ENCODE measurements at regions not wholly inside any gene's neighbourhood (a gene's known extent, or its start where the extent isn't known, plus 50 kb on each side); places are given as distances from the start of the nearest gene placed in this dataset.

DNA sequence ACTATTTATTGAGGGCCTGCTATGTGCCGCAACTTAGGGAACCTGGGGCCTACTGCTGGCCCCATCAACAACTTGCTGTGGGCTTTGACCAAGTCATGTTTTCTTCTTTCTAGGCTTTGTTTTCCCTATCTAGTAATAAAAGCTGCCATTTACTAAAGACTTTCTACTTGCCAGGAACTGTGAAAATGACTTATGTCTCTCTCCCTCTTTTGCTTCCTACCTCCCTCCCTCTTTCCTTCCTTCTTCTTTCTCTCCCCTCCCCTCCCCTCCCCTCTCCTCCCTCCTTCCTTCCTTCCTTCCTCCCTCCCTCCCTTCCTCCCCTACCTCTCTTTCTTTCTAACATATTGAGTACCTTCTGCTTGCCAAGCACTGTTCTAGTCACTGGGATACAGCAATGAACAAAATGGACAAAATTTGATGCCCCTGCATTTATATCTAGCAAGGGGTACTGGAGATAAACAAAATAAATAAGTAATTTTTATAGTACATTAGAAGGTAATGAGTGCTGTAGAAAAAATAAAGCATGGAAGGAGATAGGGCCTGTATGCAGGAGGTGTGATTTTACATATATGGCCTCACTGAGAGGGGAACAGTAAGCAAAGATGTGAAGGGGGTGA, 170.3 kb upstream of the USP24 start:
- peaks cover 3% of the 10 kb centered on the region; the same call in 1 of the 2 replicates for H3K27me3 ChIP-seq (ENCODE audit: low read depth, low read length)
- no peak overlapping the region for H2AFZ ChIP-seq (ENCODE audit: low read depth, low read length)
- no peaks in the 10 kb centered on the region for H3K79me2 ChIP-seq (ENCODE audit: low read length)
- TF ChIP-seq EZH2phosphoT487 (IDR thresholded peaks at IDR 0.05; ENCODE audit: low read depth) (no peak), CTCF (IDR thresholded peaks at IDR 0.05; ENCODE audit: low read depth, low read length) (no peak)
- no peak overlapping the region for H3K27ac ChIP-seq (ENCODE audit: low read length)
- H3K9ac ChIP-seq (ENCODE audit: low read length) = no peak overlapping the region
- no peak overlapping the region for H3K4me3 ChIP-seq (ENCODE audit: low read length)
- H3K4me2 ChIP-seq (ENCODE audit: low read length) = no peak overlapping the region
- H3K36me3 ChIP-seq (replicated peaks; ENCODE audit: low read depth, low read length) = no peaks in the 10 kb centered on the region
- H3K9me3 ChIP-seq (ENCODE audit: insufficient read depth, low read length) = no peaks in the 10 kb centered on the region
- H3K4me1 ChIP-seq (ENCODE audit: low read length) = no peaks in the 10 kb centered on the region; the same call in 1 of the 2 replicates
- no peaks in the 10 kb centered on the region for H4K20me1 ChIP-seq (ENCODE audit: insufficient read depth, low read length)

- no peaks in the 10 kb centered on the region; the same call in 1 of the 2 replicates for H3K4me1 ChIP-seq (ENCODE audit: low read length)
- peaks cover 3% of the 10 kb centered on the region; the same call in 1 of the 2 replicates for H3K27me3 ChIP-seq (ENCODE audit: low read depth, low read length)
- no peaks in the 10 kb centered on the region for H3K9me3 ChIP-seq (ENCODE audit: insufficient read depth, low read length)
- H3K9ac ChIP-seq (ENCODE audit: low read length) = no peak overlapping the region
- no peaks in the 10 kb centered on the region for H4K20me1 ChIP-seq (ENCODE audit: insufficient read depth, low read length)
- H3K4me2 ChIP-seq (ENCODE audit: low read length) = no peak overlapping the region
- no peak overlapping the region for H3K4me3 ChIP-seq (ENCODE audit: low read length)
- H3K79me2 ChIP-seq (ENCODE audit: low read length) = no peaks in the 10 kb centered on the region
- H3K27ac ChIP-seq (ENCODE audit: low read length) = no peak overlapping the region
- TF ChIP-seq EZH2phosphoT487 (IDR thresholded peaks at IDR 0.05; ENCODE audit: low read depth) (no peak), CTCF (IDR thresholded peaks at IDR 0.05; ENCODE audit: low read depth, low read length) (no peak)
- no peaks in the 10 kb centered on the region for H3K36me3 ChIP-seq (replicated peaks; ENCODE audit: low read depth, low read length)
- no peak overlapping the region for H2AFZ ChIP-seq (ENCODE audit: low read depth, low read length)
Measured at GRCh38 chr1:55384637-55385036, 169.5 kb upstream of the USP24 start.

- H3K4me2 ChIP-seq (ENCODE audit: low read length) = no peak overlapping the region
- H4K20me1 ChIP-seq (ENCODE audit: insufficient read depth, low read length) = no peaks in the 10 kb centered on the region
- no peaks in the 10 kb centered on the region; the same call in 1 of the 2 replicates for H3K27me3 ChIP-seq (ENCODE audit: low read depth, low read length)
- no peak overlapping the region for H3K9ac ChIP-seq (ENCODE audit: low read length)
- H3K36me3 ChIP-seq (replicated peaks; ENCODE audit: low read depth, low read length) = no peaks in the 10 kb centered on the region
- TF ChIP-seq EZH2phosphoT487 (IDR thresholded peaks at IDR 0.05; ENCODE audit: low read depth) (no peak), CTCF (IDR thresholded peaks at IDR 0.05; ENCODE audit: low read depth, low read length) (no peak)
- H3K4me3 ChIP-seq (ENCODE audit: low read length) = no peak overlapping the region
- H3K4me1 ChIP-seq (ENCODE audit: low read length) = no peaks in the 10 kb centered on the region; the same call in 1 of the 2 replicates
- no peak overlapping the region for H3K27ac ChIP-seq (ENCODE audit: low read length)
- no peaks in the 10 kb centered on the region for H3K9me3 ChIP-seq (ENCODE audit: insufficient read depth, low read length)
- H3K79me2 ChIP-seq (ENCODE audit: low read length) = no peaks in the 10 kb centered on the region
- H2AFZ ChIP-seq (ENCODE audit: low read depth, low read length) = no peak overlapping the region
Measured at GRCh38 chr1:55382806-55383305, 167.7 kb upstream of the USP24 start.

DNA sequence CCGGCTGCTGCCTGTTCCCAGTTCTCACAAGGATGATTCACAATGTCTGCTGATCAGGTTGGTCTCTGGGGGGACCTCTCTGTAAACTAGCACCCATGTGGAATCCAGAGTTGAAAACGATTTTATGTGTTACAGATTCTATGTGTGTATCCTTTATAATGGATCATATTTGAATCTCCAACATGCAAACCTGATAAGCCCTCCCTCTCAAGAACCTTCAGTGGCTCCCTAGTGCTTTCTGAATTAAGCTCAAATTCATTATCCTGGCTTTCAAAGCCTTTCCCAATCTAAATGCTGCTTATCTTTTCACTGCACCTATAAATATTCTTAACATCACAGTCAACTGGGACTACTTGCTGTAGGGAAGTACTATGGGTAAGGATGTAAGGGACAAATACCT, 166.8 kb upstream of the USP24 start:
- H3K4me2 ChIP-seq (ENCODE audit: low read length) = no peak overlapping the region
- no peak overlapping the region for H3K27ac ChIP-seq (ENCODE audit: low read length)
- H3K27me3 ChIP-seq (ENCODE audit: low read depth, low read length) = no peaks in the 10 kb centered on the region; the same call in 1 of the 2 replicates
- H3K9ac ChIP-seq (ENCODE audit: low read length) = no peak overlapping the region
- H4K20me1 ChIP-seq (ENCODE audit: insufficient read depth, low read length) = no peaks in the 10 kb centered on the region
- H3K4me3 ChIP-seq (ENCODE audit: low read length) = no peak overlapping the region
- H3K36me3 ChIP-seq (replicated peaks; ENCODE audit: low read depth, low read length) = no peaks in the 10 kb centered on the region
- H2AFZ ChIP-seq (ENCODE audit: low read depth, low read length) = no peak overlapping the region
- TF ChIP-seq CTCF (IDR thresholded peaks at IDR 0.05; ENCODE audit: low read depth, low read length) = no peak
- TF ChIP-seq EZH2phosphoT487 (IDR thresholded peaks at IDR 0.05; ENCODE audit: low read depth) = no peak
- H3K4me1 ChIP-seq (ENCODE audit: low read length) = no peaks in the 10 kb centered on the region; the same call in 1 of the 2 replicates
- H3K9me3 ChIP-seq (ENCODE audit: insufficient read depth, low read length) = no peaks in the 10 kb centered on the region
- no peaks in the 10 kb centered on the region for H3K79me2 ChIP-seq (ENCODE audit: low read length)

Measured in OCI-LY3 (cell line).